ENCODE measurements at regions not wholly inside any gene's neighbourhood (a gene's known extent, or its start where the extent isn't known, plus 50 kb on each side); places are given as distances from the start of the nearest gene placed in this dataset.

DNA sequence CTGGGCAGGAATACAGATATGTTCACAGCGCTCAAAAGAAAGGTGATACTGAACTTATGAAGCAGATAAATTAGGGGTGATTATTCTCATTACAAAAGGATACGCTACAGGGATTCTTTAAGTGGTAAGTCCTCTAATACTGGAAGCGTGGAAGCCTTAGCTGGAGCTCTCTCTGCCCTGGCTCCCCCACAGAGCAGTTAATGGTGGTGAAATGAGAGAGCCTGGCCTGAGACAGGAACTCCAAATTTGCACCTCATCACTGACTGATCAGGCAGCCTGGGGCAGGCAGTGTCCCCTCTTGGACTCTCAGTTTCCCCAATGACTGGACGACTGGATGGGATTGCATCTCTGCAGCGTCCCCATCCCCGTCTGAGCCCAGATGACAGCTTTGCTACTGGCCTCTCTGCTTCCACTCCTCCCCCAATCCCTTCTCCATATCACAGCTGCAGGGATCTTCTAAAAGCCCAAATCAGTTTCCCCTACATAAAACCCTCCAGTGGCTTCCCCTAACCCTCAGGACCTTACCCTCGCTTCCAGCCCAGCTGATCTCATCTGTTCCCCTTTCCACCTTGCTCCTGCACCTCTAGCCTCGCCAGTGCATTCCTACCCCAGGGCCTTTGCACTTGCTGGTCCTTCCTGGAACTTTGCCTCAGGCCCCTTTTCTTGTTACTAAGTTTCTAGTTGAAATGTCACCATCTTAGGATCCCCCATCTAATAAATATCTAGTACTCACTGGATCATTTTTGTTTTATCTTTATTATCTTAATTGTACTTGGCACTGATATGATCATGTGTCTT is 171.7 kb upstream of the LHX5 start:
- TF ChIP-seq, protein P1, sequence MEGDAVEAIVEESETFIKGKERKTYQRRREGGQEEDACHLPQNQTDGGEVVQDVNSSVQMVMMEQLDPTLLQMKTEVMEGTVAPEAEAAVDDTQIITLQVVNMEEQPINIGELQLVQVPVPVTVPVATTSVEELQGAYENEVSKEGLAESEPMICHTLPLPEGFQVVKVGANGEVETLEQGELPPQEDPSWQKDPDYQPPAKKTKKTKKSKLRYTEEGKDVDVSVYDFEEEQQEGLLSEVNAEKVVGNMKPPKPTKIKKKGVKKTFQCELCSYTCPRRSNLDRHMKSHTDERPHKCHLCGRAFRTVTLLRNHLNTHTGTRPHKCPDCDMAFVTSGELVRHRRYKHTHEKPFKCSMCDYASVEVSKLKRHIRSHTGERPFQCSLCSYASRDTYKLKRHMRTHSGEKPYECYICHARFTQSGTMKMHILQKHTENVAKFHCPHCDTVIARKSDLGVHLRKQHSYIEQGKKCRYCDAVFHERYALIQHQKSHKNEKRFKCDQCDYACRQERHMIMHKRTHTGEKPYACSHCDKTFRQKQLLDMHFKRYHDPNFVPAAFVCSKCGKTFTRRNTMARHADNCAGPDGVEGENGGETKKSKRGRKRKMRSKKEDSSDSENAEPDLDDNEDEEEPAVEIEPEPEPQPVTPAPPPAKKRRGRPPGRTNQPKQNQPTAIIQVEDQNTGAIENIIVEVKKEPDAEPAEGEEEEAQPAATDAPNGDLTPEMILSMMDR (conservative IDR thresholded peaks at IDR 0.05; ENCODE audit: low read depth, low read length) = no peak
- no peak for TF ChIP-seq EZH2 (IDR thresholded peaks at IDR 0.05; ENCODE audit: borderline replicate concordance, low read depth, low read length, poor library complexity, severe bottlenecking)

Measured in A673 (cell line).